ENCODE measurements at regions not wholly inside any gene's neighbourhood (a gene's known extent, or its start where the extent isn't known, plus 50 kb on each side); places are given as distances from the start of the nearest gene placed in this dataset.

DNA sequence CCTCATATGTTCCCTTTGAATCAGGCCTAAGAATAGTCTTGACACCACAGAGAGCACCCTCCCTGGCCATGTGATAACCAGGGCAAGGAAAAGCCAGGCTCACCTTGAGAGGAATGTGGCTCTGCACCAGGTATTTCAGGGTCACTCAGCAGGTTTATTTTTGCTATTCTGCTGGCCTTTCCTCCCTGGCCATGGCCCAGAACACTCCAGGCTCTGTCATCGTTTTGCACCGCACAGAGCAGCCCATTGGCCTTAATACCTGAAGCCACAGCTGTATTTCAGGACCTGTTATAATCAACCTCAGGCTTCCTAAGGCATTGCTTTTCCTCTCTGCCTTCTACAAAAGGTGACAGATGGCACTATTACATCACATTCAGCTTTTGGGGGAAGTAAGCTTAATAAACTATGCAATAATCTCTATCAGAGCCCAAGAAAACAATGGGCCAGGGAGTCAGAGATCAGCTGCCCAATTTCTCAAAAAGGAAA, 668.3 kb downstream of the IRS1 start:
- H3K9ac ChIP-seq (ENCODE audit: insufficient read depth, low read length): no peak overlapping the region
- H4K20me1 ChIP-seq (ENCODE audit: control insufficient read depth, extremely low read depth, insufficient read depth, low read length): no peaks in the 10 kb centered on the region
- no peaks in the 10 kb centered on the region for H3K9me3 ChIP-seq (ENCODE audit: control insufficient read depth, insufficient read depth, low read depth, low read length)
- no peak overlapping the region for H3K27ac ChIP-seq (ENCODE audit: insufficient read depth, low read length)
- no peak overlapping the region for H2AFZ ChIP-seq (ENCODE audit: low read length)
- no peaks in the 10 kb centered on the region for H3K4me1 ChIP-seq (ENCODE audit: control insufficient read depth, extremely low read depth, insufficient read depth, low read length)
- no peak overlapping the region for H3K4me3 ChIP-seq (replicated peaks in 1 of 4; ENCODE audit: control extremely low read depth in 1 of 4, insufficient read depth in 1 of 4, low read depth in 3 of 4, low read length in 4 of 4)
- no peaks in the 10 kb centered on the region for H3K36me3 ChIP-seq (ENCODE audit: control insufficient read depth, insufficient read depth, low read length)
- TF ChIP-seq EZH2 (IDR thresholded peaks at IDR 0.05; ENCODE audit: low read length, missing control alignments): no peak
- TF ChIP-seq, protein P1, sequence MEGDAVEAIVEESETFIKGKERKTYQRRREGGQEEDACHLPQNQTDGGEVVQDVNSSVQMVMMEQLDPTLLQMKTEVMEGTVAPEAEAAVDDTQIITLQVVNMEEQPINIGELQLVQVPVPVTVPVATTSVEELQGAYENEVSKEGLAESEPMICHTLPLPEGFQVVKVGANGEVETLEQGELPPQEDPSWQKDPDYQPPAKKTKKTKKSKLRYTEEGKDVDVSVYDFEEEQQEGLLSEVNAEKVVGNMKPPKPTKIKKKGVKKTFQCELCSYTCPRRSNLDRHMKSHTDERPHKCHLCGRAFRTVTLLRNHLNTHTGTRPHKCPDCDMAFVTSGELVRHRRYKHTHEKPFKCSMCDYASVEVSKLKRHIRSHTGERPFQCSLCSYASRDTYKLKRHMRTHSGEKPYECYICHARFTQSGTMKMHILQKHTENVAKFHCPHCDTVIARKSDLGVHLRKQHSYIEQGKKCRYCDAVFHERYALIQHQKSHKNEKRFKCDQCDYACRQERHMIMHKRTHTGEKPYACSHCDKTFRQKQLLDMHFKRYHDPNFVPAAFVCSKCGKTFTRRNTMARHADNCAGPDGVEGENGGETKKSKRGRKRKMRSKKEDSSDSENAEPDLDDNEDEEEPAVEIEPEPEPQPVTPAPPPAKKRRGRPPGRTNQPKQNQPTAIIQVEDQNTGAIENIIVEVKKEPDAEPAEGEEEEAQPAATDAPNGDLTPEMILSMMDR (conservative IDR thresholded peaks at IDR 0.05 in 1 of 2, IDR thresholded peaks at IDR 0.05 in 1 of 2; ENCODE audit: low read depth in 1 of 2, low read length in 2 of 2): no peak
- no peaks in the 10 kb centered on the region for H3K79me2 ChIP-seq (ENCODE audit: control insufficient read depth, insufficient read depth, low read length)
- no peak for DNase-seq (ENCODE audit: low read depth in 2 of 2)
- H3K4me2 ChIP-seq (ENCODE audit: extremely low read depth, insufficient read depth, low read length): no peak overlapping the region
- no peaks in the 10 kb centered on the region for H3K27me3 ChIP-seq (ENCODE audit: control insufficient read depth, insufficient read depth, low read length)

DNA sequence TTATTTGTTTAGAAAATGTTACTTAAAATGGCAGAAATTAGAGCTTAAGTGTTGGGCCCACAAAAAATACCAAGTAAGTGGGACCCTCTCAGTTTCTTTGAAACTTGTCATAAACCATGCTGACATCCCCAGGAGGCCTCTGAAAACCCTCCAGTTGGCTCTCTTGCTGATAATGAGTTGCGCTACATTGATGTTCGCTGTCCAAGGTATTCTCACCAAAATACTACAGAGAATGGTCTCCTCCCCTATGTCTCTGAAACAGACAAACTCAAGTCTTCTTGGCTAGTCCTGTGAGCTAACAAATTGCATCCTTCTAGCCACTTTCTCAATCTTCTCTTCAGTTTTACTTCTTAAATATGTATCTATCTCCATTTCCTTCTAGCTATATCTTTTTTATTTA, 669.4 kb downstream of the IRS1 start:
- peak; percentile 32 to 35 for DNase-seq (ENCODE audit: low read depth in 2 of 2)
- H3K4me1 ChIP-seq (ENCODE audit: control insufficient read depth, extremely low read depth, insufficient read depth, low read length): peaks cover 4% of the 10 kb centered on the region

DNA sequence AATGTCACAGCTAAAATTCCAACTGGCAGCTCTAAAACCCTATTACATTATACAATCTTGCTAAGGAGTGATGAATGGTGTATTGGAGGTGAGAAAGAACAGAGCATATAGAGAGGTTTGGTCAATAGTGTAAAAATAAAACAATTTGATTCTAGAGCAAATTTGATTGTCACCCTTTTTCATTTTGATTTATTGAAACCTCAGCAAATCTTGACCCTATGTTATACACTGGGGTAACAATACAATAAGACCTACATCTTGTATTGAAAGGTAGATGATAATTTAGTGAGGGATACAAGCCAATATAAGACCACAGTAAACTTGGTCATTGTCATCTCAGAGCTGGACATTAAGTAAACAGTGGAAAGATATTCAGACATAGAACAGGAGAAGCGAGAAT, 671.9 kb downstream of the IRS1 start:
- no peak overlapping the region for H3K4me2 ChIP-seq (ENCODE audit: extremely low read depth, insufficient read depth, low read length)
- no peak for DNase-seq (ENCODE audit: low read depth in 2 of 2)
- H3K27me3 ChIP-seq (ENCODE audit: control insufficient read depth, insufficient read depth, low read length): no peaks in the 10 kb centered on the region
- no peak overlapping the region for H2AFZ ChIP-seq (ENCODE audit: low read length)
- H3K79me2 ChIP-seq (ENCODE audit: control insufficient read depth, insufficient read depth, low read length): no peaks in the 10 kb centered on the region
- H4K20me1 ChIP-seq (ENCODE audit: control insufficient read depth, extremely low read depth, insufficient read depth, low read length): no peaks in the 10 kb centered on the region
- H3K4me1 ChIP-seq (ENCODE audit: control insufficient read depth, extremely low read depth, insufficient read depth, low read length): peaks cover 13% of the 10 kb centered on the region
- H3K27ac ChIP-seq (ENCODE audit: insufficient read depth, low read length): no peak overlapping the region
- H3K9ac ChIP-seq (ENCODE audit: insufficient read depth, low read length): no peak overlapping the region
- no peak overlapping the region for H3K4me3 ChIP-seq (replicated peaks in 1 of 4; ENCODE audit: control extremely low read depth in 1 of 4, insufficient read depth in 1 of 4, low read depth in 3 of 4, low read length in 4 of 4)
- no peaks in the 10 kb centered on the region for H3K36me3 ChIP-seq (ENCODE audit: control insufficient read depth, insufficient read depth, low read length)
- TF ChIP-seq, protein P1 (conservative IDR thresholded peaks at IDR 0.05 in 1 of 2, IDR thresholded peaks at IDR 0.05 in 1 of 2; ENCODE audit: low read depth in 1 of 2, low read length in 2 of 2): no peak
- TF ChIP-seq EZH2 (IDR thresholded peaks at IDR 0.05; ENCODE audit: low read length, missing control alignments): no peak
- no peaks in the 10 kb centered on the region for H3K9me3 ChIP-seq (ENCODE audit: control insufficient read depth, insufficient read depth, low read depth, low read length)

More for the DNA sequence above, 669.4 kb downstream of the IRS1 start:
- no peaks in the 10 kb centered on the region for H3K9me3 ChIP-seq (ENCODE audit: control insufficient read depth, insufficient read depth, low read depth, low read length)
- TF ChIP-seq, protein P1 (conservative IDR thresholded peaks at IDR 0.05 in 1 of 2, IDR thresholded peaks at IDR 0.05 in 1 of 2; ENCODE audit: low read depth in 1 of 2, low read length in 2 of 2): no peak
- TF ChIP-seq EZH2 (IDR thresholded peaks at IDR 0.05; ENCODE audit: low read length, missing control alignments): no peak
- no peaks in the 10 kb centered on the region for H4K20me1 ChIP-seq (ENCODE audit: control insufficient read depth, extremely low read depth, insufficient read depth, low read length)
- no peak overlapping the region for H3K4me3 ChIP-seq (replicated peaks in 1 of 4; ENCODE audit: control extremely low read depth in 1 of 4, insufficient read depth in 1 of 4, low read depth in 3 of 4, low read length in 4 of 4)
- H3K79me2 ChIP-seq (ENCODE audit: control insufficient read depth, insufficient read depth, low read length): no peaks in the 10 kb centered on the region
- no peak overlapping the region for H3K27ac ChIP-seq (ENCODE audit: insufficient read depth, low read length)
- H3K27me3 ChIP-seq (ENCODE audit: control insufficient read depth, insufficient read depth, low read length): no peaks in the 10 kb centered on the region
- no peak overlapping the region for H3K9ac ChIP-seq (ENCODE audit: insufficient read depth, low read length)
- no peaks in the 10 kb centered on the region for H3K36me3 ChIP-seq (ENCODE audit: control insufficient read depth, insufficient read depth, low read length)
- no peak overlapping the region for H2AFZ ChIP-seq (ENCODE audit: low read length)
- H3K4me2 ChIP-seq (ENCODE audit: extremely low read depth, insufficient read depth, low read length): no peak overlapping the region
